ENCODE measurements at regions not wholly inside any gene's neighbourhood (a gene's known extent, or its start where the extent isn't known, plus 50 kb on each side); places are given as distances from the start of the nearest gene placed in this dataset.

DNA sequence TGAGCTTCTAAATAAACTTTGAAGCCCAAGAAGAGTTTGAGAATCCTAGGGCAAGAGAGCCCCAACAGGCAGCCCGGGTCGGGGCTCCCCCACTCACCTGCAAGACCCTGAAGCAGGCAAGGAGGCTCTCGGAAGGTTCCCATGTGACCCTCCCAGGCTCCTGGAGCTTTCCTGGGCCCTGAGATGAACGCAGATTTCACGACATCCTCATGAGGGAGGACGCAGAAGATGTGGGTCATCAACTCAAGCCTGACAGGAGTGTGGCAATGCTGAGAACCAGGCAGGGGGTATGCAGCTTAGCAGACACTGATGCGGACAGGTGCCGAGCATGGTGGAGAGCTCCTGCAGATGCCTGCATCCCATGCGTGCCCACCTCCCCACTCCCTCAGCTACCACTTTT is 184.5 kb upstream of the SLC24A3 start (continued):
- TF ChIP-seq ZC3H11A (IDR thresholded peaks at IDR 0.05; ENCODE audit: low read depth, low read length): no peak
- TF ChIP-seq RHOXF2B (CRISPR knock-in tag; conservative IDR thresholded peaks at IDR 0.05): no peak
- TF ChIP-seq SMARCA5 (IDR thresholded peaks at IDR 0.05): no peak
- TF ChIP-seq ZNF121 (CRISPR knock-in tag; conservative IDR thresholded peaks at IDR 0.05): no peak

- 0% methylated on average over 3 of the region's 3 CpGs for WGBS (ENCODE audit: insufficient coverage, low coverage, missing lambda C conversion rate)
- ChIA-PET CTCF (ENCODE audit: low intra/inter-chr PET ratio) (no interaction called here), POLR2A (no interaction called here)
- no peak overlapping the region for H2AFZ ChIP-seq (ENCODE audit: low read depth, low read length)
- TF ChIP-seq ATF6 (CRISPR knock-in tag; IDR thresholded peaks at IDR 0.05) (no peak), PCBP1 (IDR thresholded peaks at IDR 0.05; ENCODE audit: low read depth, low read length, poor library complexity, severe bottlenecking) (no peak)
- TF ChIP-seq, protein P1, sequence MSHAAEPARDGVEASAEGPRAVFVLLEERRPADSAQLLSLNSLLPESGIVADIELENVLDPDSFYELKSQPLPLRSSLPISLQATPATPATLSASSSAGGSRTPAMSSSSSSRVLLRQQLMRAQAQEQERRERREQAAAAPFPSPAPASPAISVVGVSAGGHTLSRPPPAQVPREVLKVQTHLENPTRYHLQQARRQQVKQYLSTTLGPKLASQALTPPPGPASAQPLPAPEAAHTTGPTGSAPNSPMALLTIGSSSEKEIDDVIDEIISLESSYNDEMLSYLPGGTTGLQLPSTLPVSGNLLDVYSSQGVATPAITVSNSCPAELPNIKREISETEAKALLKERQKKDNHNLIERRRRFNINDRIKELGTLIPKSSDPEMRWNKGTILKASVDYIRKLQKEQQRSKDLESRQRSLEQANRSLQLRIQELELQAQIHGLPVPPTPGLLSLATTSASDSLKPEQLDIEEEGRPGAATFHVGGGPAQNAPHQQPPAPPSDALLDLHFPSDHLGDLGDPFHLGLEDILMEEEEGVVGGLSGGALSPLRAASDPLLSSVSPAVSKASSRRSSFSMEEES (CRISPR knock-in tag; IDR thresholded peaks at IDR 0.05): 0 out of 2 replicates have a peak, but pooled peaks have one; percentile 16
- no peak for ATAC-seq
- no peaks in the 10 kb centered on the region for H3K9me3 ChIP-seq (replicated peaks; ENCODE audit: control insufficient read depth, insufficient read depth, low read depth, low read length)
- H3K27ac ChIP-seq (ENCODE audit: extremely low read depth, low read depth, low read length): no peak overlapping the region
- no peak for DNase-seq (ENCODE audit: extremely low read depth in 1 of 4, low spot score in 3 of 4)
- no peak overlapping the region for H3K9ac ChIP-seq (ENCODE audit: insufficient read depth in 1 of 2, low read depth in 2 of 2, low read length in 2 of 2)
- no peak for FAIRE-seq
- intact Hi-C loops (cut with micrococcal nuclease) (no loop called here), in situ Hi-C loops (cut with MboI) (no loop called here)
- H3K9me1 ChIP-seq (ENCODE audit: control insufficient read depth, insufficient read depth, low read length): no peaks in the 10 kb centered on the region
- no peaks in the 10 kb centered on the region for H3K36me3 ChIP-seq (ENCODE audit: control insufficient read depth, insufficient read depth, low read length)
- no peak overlapping the region for H3K4me2 ChIP-seq (ENCODE audit: insufficient read depth, low read length)
- BruUV-seq (replicated peaks): no TSS peak
- H3K4me3 ChIP-seq: no peak overlapping the region
- no peaks in the 10 kb centered on the region for H3K79me2 ChIP-seq (ENCODE audit: control insufficient read depth, insufficient read depth, low read length)
- no peaks in the 10 kb centered on the region for H3K4me1 ChIP-seq (replicated peaks in 1 of 2; ENCODE audit: control insufficient read depth in 2 of 2, insufficient read depth in 2 of 2, low read length in 2 of 2)
- H3K27me3 ChIP-seq (ENCODE audit: control insufficient read depth in 2 of 2, insufficient read depth in 2 of 2, low read length in 2 of 2): no peaks in the 10 kb centered on the region
- H4K20me1 ChIP-seq (replicated peaks; ENCODE audit: control insufficient read depth, insufficient read depth, low read length): no peaks in the 10 kb centered on the region
Measured at GRCh38 chr20:19041787-19042186, 170.7 kb upstream of the SLC24A3 start.
